Glomerular endothelial cell (primary cell): ENCODE measurements at regions not wholly inside any gene's neighbourhood (a gene's known extent, or its start where the extent isn't known, plus 50 kb on each side); places are given as distances from the start of the nearest gene placed in this dataset.

Experiments used
- DNase-seq: peaks from one replicate; pipeline ENCODE4 v3.0.0-alpha.2; 2011; ENCODE audit warnings: low read depth, low spot score; ENCODE audit errors: extremely low read depth

GRCh38 chr3:25032344-25032743 is 395.7 kb upstream of the RARB start:
- DNase-seq, result no peak

- no peak for DNase-seq
Observed at GRCh38 chr3:25033407-25034029, 394.5 kb upstream of the RARB start.

GRCh38 chr3:25035526-25035925 is 392.5 kb upstream of the RARB start:
- DNase-seq, result no peak

GRCh38 chr3:25036633-25037032 is 391.4 kb upstream of the RARB start:
- no peak for DNase-seq

GRCh38 chr3:25037049-25037547 is 391.0 kb upstream of the RARB start:
- no peak for DNase-seq

GRCh38 chr3:25038271-25038670 is 389.8 kb upstream of the RARB start:
- no peak for DNase-seq

GRCh38 chr3:25038922-25039321 is 389.1 kb upstream of the RARB start:
- no peak for DNase-seq

GRCh38 chr3:25040748-25041147 is 387.3 kb upstream of the RARB start:
- DNase-seq, result no peak

- DNase-seq, result no peak
Observed at GRCh38 chr3:25041871-25042584, 386.0 kb upstream of the RARB start.

GRCh38 chr3:25043177-25043576 is 384.9 kb upstream of the RARB start:
- no peak for DNase-seq

GRCh38 chr3:25043749-25044148 is 384.3 kb upstream of the RARB start:
- DNase-seq, result no peak

- DNase-seq, result no peak
Observed at GRCh38 chr3:25044762-25045710, 383.0 kb upstream of the RARB start.

GRCh38 chr3:25046911-25047771 is 380.9 kb upstream of the RARB start:
- DNase-seq, result peak; percentile 14

- DNase-seq, result no peak
Observed at GRCh38 chr3:25049304-25049703, 378.8 kb upstream of the RARB start.

GRCh38 chr3:25053360-25053759 is 374.7 kb upstream of the RARB start:
- no peak for DNase-seq

GRCh38 chr3:25056036-25056755 is 371.9 kb upstream of the RARB start:
- no peak for DNase-seq

GRCh38 chr3:25056803-25057351 is 371.2 kb upstream of the RARB start:
- no peak for DNase-seq

- no peak for DNase-seq
Observed at GRCh38 chr3:25057379-25057778, 370.7 kb upstream of the RARB start.

GRCh38 chr3:25064681-25065080 is 363.4 kb upstream of the RARB start:
- DNase-seq, result no peak
